ENCODE measurements at regions not wholly inside any gene's neighbourhood (a gene's known extent, or its start where the extent isn't known, plus 50 kb on each side); places are given as distances from the start of the nearest gene placed in this dataset.

DNA sequence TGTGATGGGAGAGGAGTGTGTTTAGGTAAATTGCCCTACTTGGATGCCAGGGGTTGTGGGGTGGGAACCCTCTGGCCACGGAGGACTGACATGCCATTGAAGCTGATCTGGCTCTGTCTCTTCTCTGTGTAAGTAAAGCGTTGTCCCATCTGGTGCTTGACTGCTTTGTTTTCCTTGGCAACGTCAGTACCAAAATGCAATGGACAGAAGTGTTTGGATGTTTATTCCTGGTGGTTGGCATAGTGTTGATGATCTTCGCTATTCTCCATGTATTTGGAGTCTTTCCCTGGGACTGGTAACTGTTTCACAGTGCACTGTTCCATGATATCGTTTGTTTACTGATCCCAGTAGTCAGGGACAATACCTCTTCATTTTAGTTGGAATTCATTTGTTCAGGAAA is 130.5 kb upstream of the MCTP2 start:
- TF ChIP-seq POLR2A (IDR thresholded peaks at IDR 0.05) (no peak), POLR2AphosphoS5 (IDR thresholded peaks at IDR 0.05) (no peak)
- TF ChIP-seq, protein P1, sequence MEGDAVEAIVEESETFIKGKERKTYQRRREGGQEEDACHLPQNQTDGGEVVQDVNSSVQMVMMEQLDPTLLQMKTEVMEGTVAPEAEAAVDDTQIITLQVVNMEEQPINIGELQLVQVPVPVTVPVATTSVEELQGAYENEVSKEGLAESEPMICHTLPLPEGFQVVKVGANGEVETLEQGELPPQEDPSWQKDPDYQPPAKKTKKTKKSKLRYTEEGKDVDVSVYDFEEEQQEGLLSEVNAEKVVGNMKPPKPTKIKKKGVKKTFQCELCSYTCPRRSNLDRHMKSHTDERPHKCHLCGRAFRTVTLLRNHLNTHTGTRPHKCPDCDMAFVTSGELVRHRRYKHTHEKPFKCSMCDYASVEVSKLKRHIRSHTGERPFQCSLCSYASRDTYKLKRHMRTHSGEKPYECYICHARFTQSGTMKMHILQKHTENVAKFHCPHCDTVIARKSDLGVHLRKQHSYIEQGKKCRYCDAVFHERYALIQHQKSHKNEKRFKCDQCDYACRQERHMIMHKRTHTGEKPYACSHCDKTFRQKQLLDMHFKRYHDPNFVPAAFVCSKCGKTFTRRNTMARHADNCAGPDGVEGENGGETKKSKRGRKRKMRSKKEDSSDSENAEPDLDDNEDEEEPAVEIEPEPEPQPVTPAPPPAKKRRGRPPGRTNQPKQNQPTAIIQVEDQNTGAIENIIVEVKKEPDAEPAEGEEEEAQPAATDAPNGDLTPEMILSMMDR (IDR thresholded peaks at IDR 0.05 in 8 of 11, conservative IDR thresholded peaks at IDR 0.05 in 3 of 11): no peak

All from spleen (tissue), 7 donors.